GM12892 (cell line): ENCODE measurements at regions not wholly inside any gene's neighbourhood (a gene's known extent, or its start where the extent isn't known, plus 50 kb on each side); places are given as distances from the start of the nearest gene placed in this dataset.

Experiments
- POLR2A ChIP-seq: IDR thresholded peaks from 2 replicates; pipeline ENCODE4 v1.6.1; 2011; ENCODE audit warnings: low read depth, low read length, control low read depth
- POLR2AphosphoS5 ChIP-seq: IDR thresholded peaks from 2 replicates; pipeline ENCODE4 v1.6.1; 2011; ENCODE audit warnings: low read depth, low read length, control low read depth

DNA sequence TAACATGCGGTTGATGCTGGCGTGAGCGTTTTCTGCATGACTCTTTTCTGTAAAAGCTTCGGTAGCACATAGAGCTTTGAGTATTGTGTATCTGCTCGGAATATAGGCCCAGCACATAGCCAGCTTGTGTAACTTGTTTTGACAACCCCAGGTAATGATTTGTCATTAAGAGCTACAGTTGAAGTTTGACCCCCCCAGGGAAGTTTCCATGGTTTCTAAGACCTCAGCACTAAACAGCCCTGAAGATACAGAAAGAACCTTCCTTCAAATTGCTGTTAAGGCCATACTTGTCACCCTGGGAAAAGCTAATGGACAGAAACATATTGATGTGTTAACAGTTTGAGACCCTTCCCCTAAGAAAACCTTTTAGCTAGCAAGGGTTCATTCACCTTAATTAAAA, 380.7 kb downstream of the PRDM2 start:
- no peak for TF ChIP-seq POLR2A
- no peak for TF ChIP-seq POLR2AphosphoS5
